DOHH2 (cell line): ENCODE measurements at regions not wholly inside any gene's neighbourhood (a gene's known extent, or its start where the extent isn't known, plus 50 kb on each side); places are given as distances from the start of the nearest gene placed in this dataset.

Experiments
- EZH2phosphoT487 ChIP-seq: fragments of 200-600 bp; sonication (generic); IDR thresholded peaks from 2 replicates; pipeline ENCODE4 v1.6.1; 2017; ENCODE audit warnings: borderline replicate concordance, mild to moderate bottlenecking, antibody characterized with exemption, low read length, moderate library complexity, mixed read lengths
- TF ChIP-seq, protein P1 (sequence below): fragments of 200-600 bp; sonication (generic); IDR thresholded peaks from one replicate; pipeline ENCODE4 v1.5.1; 2014; ENCODE audit warnings: antibody characterized with exemption, mild to moderate bottlenecking, low read depth, low read length; ENCODE audit not compliant: poor library complexity, severe bottlenecking

DNA sequence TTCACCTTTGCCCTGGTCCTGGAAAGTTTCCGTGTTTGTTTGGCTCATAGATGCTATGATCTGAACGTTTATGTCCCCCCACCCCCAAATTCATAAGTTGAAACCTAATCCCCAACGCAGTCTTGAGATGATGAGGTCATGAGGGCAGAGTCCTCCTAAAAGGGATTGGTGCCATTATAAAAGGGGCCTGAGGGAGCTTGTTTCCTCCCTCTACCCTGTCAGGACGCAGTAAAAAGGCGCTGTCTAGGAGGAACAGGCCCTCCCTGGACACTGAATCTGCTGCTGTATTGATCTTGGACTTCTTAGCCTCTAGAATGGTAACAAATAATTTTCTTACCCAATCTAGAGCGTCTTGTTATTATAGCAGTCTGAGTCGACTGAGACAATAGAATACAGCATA, 2190.6 kb upstream of the TENM3 start:
- TF ChIP-seq, protein P1, sequence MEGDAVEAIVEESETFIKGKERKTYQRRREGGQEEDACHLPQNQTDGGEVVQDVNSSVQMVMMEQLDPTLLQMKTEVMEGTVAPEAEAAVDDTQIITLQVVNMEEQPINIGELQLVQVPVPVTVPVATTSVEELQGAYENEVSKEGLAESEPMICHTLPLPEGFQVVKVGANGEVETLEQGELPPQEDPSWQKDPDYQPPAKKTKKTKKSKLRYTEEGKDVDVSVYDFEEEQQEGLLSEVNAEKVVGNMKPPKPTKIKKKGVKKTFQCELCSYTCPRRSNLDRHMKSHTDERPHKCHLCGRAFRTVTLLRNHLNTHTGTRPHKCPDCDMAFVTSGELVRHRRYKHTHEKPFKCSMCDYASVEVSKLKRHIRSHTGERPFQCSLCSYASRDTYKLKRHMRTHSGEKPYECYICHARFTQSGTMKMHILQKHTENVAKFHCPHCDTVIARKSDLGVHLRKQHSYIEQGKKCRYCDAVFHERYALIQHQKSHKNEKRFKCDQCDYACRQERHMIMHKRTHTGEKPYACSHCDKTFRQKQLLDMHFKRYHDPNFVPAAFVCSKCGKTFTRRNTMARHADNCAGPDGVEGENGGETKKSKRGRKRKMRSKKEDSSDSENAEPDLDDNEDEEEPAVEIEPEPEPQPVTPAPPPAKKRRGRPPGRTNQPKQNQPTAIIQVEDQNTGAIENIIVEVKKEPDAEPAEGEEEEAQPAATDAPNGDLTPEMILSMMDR: no peak
- no peak for TF ChIP-seq EZH2phosphoT487
